Esophagus squamous epithelium (tissue), 4 donors: ENCODE measurements at regions not wholly inside any gene's neighbourhood (a gene's known extent, or its start where the extent isn't known, plus 50 kb on each side); places are given as distances from the start of the nearest gene placed in this dataset.

Experiments used
- POLR2A ChIP-seq, 4 donors: fragments of 450-650 bp; IDR thresholded peaks; one replicate each; pipeline ENCODE4 v1.6.1; 2017; ENCODE audit warnings: antibody characterized with exemption in 4 of 4, mild to moderate bottlenecking in 4 of 4, moderate library complexity in 3 of 4
- TF ChIP-seq, protein P1 (sequence below), 6 experiments: fragments of 450-650 bp in 4 of 6; fragments of 200-600 bp in 2 of 6; sonication (generic) in 2 of 6; IDR thresholded peaks; one replicate each; pipeline ENCODE4 v1.5.1; 2016 to 2019; ENCODE audit warnings: antibody characterized with exemption in 6 of 6, mild to moderate bottlenecking in 4 of 6, moderate library complexity in 4 of 6

DNA sequence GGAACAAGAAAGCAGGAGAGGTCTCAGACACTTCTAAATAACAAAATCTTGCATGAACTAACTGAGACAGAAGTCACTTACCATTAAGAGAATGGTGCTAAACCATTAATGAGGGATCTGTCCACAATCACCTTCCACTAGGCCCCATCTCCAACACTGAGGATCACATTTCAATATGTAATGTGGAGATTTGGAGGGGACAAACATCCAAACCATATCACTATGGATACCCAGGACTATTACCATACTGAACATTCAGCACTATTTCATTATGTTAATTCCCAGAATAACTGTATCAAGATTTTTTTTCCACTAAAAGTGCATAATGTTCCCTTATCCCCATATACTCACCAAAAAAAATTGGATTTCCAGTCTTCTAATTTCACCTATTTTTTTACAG is 491.8 kb downstream of the LMO7 start:
- TF ChIP-seq, protein P1, sequence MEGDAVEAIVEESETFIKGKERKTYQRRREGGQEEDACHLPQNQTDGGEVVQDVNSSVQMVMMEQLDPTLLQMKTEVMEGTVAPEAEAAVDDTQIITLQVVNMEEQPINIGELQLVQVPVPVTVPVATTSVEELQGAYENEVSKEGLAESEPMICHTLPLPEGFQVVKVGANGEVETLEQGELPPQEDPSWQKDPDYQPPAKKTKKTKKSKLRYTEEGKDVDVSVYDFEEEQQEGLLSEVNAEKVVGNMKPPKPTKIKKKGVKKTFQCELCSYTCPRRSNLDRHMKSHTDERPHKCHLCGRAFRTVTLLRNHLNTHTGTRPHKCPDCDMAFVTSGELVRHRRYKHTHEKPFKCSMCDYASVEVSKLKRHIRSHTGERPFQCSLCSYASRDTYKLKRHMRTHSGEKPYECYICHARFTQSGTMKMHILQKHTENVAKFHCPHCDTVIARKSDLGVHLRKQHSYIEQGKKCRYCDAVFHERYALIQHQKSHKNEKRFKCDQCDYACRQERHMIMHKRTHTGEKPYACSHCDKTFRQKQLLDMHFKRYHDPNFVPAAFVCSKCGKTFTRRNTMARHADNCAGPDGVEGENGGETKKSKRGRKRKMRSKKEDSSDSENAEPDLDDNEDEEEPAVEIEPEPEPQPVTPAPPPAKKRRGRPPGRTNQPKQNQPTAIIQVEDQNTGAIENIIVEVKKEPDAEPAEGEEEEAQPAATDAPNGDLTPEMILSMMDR (IDR thresholded peaks at IDR 0.05), result no peak
- no peak for TF ChIP-seq POLR2A (IDR thresholded peaks at IDR 0.05)
